ENCODE measurements at regions not wholly inside any gene's neighbourhood (a gene's known extent, or its start where the extent isn't known, plus 50 kb on each side); places are given as distances from the start of the nearest gene placed in this dataset.

DNA sequence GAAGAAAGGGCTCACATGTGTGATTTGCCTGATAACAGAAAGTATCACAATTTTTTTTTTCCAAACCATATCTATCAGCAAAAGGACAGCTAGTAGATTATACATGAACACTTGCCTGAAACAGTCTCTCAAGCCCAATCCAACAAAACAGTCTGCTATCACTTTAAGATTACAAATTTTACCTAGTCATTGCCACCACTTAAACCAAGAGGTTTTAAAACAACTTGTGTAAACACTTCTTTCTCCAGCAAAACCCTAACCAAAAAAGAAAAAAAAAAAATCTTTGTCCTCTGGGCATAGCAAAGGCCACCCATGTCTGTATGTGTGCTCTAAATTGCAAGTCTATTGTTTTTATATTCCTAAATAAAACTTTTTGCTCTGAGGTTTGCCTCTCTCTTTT, 1568.4 kb downstream of the GRIK2 start:
- intact Hi-C loops (cut with DNase I): no loop called here
- no peaks in the 10 kb centered on the region for H3K9me3 ChIP-seq
- no peak for DNase-seq
- no peak overlapping the region for H3K27ac ChIP-seq
- no peaks in the 10 kb centered on the region for H3K36me3 ChIP-seq
- no peaks in the 10 kb centered on the region for H3K27me3 ChIP-seq
- no peaks in the 10 kb centered on the region for H3K4me1 ChIP-seq
- no peak for TF ChIP-seq POLR2AphosphoS5 (IDR thresholded peaks at IDR 0.05)
- TF ChIP-seq, protein P1, sequence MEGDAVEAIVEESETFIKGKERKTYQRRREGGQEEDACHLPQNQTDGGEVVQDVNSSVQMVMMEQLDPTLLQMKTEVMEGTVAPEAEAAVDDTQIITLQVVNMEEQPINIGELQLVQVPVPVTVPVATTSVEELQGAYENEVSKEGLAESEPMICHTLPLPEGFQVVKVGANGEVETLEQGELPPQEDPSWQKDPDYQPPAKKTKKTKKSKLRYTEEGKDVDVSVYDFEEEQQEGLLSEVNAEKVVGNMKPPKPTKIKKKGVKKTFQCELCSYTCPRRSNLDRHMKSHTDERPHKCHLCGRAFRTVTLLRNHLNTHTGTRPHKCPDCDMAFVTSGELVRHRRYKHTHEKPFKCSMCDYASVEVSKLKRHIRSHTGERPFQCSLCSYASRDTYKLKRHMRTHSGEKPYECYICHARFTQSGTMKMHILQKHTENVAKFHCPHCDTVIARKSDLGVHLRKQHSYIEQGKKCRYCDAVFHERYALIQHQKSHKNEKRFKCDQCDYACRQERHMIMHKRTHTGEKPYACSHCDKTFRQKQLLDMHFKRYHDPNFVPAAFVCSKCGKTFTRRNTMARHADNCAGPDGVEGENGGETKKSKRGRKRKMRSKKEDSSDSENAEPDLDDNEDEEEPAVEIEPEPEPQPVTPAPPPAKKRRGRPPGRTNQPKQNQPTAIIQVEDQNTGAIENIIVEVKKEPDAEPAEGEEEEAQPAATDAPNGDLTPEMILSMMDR (IDR thresholded peaks at IDR 0.05): no peak
- TF ChIP-seq POLR2A (IDR thresholded peaks at IDR 0.05): no peak
- no peak for TF ChIP-seq EP300 (IDR thresholded peaks at IDR 0.05)
- H3K4me3 ChIP-seq: no peak overlapping the region

DNA sequence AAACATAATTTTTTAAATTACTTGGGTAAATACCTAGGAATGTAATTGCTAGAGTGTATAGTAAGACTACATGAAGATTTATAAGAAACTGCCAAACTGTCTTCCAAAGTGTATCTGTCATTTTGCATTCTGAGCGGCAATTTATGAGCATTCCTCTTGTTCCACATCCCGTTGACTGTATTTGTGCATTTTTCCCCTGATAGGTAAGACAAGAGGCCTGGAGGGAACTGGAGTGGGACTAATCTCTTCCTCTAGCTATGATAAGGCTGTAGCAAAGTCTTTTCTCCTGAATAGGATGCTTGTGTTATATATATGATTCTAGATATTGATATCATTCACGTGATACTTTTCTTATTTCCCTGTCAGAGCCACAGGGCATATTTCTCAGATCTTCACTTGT, 1557.5 kb downstream of the GRIK2 start:
- H3K4me1 ChIP-seq: no peaks in the 10 kb centered on the region
- no peaks in the 10 kb centered on the region for H3K9me3 ChIP-seq
- WGBS, 2 donors: 57 to 64% methylated on average over 3 of the region's 3 CpGs
- H3K4me3 ChIP-seq: no peak overlapping the region
- no peaks in the 10 kb centered on the region for H3K27me3 ChIP-seq
- DNase-seq: no peak
- TF ChIP-seq EP300 (IDR thresholded peaks at IDR 0.05): no peak
- TF ChIP-seq POLR2A (IDR thresholded peaks at IDR 0.05): no peak
- TF ChIP-seq POLR2AphosphoS5 (IDR thresholded peaks at IDR 0.05): no peak
- TF ChIP-seq, protein P1 (IDR thresholded peaks at IDR 0.05): no peak
- no peaks in the 10 kb centered on the region for H3K36me3 ChIP-seq
- intact Hi-C loops (cut with DNase I): no loop called here
- H3K27ac ChIP-seq: no peak overlapping the region

DNA sequence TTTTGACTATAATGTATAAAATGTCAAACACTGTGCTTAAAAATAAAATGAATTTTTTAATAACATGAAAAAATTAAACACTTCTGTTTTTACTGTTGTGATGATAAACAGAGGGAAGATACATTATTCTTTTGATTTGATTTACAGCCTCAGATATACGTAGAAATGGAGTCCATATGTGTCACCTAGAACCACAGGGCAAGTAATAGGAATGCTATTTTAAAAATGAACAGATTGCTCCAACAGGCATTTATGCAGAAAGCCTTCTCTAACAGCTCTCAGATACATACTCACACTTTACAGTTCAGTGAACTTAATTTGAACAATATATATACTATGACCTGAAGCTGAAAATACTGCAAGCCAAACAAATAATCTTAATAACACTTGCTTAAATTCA, 1551.0 kb downstream of the GRIK2 start:
- Histone ChIP-seq H3K4me1 (no peaks in the 10 kb centered on the region), H3K27ac (no peak overlapping the region), H3K9me3 (no peaks in the 10 kb centered on the region), H3K4me3 (no peak overlapping the region), H3K27me3 (no peaks in the 10 kb centered on the region), H3K36me3 (no peaks in the 10 kb centered on the region)
- 55 to 62% methylated on average over 1 of the region's 1 CpG for WGBS, 2 donors
- intact Hi-C loops (cut with DNase I): no loop called here
- no peak for DNase-seq
- TF ChIP-seq, protein P1 (IDR thresholded peaks at IDR 0.05): no peak
- no peak for TF ChIP-seq EP300 (IDR thresholded peaks at IDR 0.05)
- no peak for TF ChIP-seq POLR2AphosphoS5 (IDR thresholded peaks at IDR 0.05)
- TF ChIP-seq POLR2A (IDR thresholded peaks at IDR 0.05): no peak

DNA sequence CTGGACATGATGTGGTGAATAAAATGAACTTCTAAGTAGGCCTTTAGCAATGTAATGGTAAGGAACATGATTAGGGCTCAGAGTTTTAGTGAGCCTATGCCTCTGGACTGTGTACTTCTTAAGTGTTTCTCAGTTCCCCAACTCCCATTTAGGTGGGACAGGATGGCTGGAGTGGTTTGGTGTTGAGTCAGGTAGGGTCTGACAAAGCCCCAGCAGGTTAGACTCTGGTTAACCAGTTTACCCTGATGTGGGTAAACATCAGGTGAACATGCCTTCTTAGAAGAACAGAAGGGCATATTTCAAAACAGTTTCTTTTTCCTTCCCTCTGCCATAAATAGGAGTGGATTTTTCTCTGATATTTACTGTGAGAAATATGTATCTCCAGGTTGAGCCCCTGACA, 1548.7 kb downstream of the GRIK2 start:
- H3K27ac ChIP-seq: no peak overlapping the region
- intact Hi-C loops (cut with DNase I): no loop called here
- TF ChIP-seq EP300 (IDR thresholded peaks at IDR 0.05): no peak
- TF ChIP-seq, protein P1 (IDR thresholded peaks at IDR 0.05): no peak
- TF ChIP-seq POLR2A (IDR thresholded peaks at IDR 0.05): no peak
- TF ChIP-seq POLR2AphosphoS5 (IDR thresholded peaks at IDR 0.05): no peak

GRCh38 chr6:102936959-102937358, 1543.5 kb downstream of the GRIK2 start:
- H3K27me3 ChIP-seq: no peaks in the 10 kb centered on the region
- H3K4me1 ChIP-seq: no peaks in the 10 kb centered on the region
- H3K4me3 ChIP-seq: no peak overlapping the region
- DNase-seq: no peak
- no peak for TF ChIP-seq POLR2A (IDR thresholded peaks at IDR 0.05)
- no peak for TF ChIP-seq POLR2AphosphoS5 (IDR thresholded peaks at IDR 0.05)
- TF ChIP-seq, protein P1 (IDR thresholded peaks at IDR 0.05): no peak
- no peak for TF ChIP-seq EP300 (IDR thresholded peaks at IDR 0.05)
- 48 to 66% methylated on average over 3 of the region's 3 CpGs for WGBS, 2 donors
- H3K9me3 ChIP-seq: no peaks in the 10 kb centered on the region
- H3K27ac ChIP-seq: no peak overlapping the region
- intact Hi-C loops (cut with DNase I): no loop called here
- H3K36me3 ChIP-seq: no peaks in the 10 kb centered on the region

More for the DNA sequence above, 1548.7 kb downstream of the GRIK2 start:
- Histone ChIP-seq H3K4me1 (no peaks in the 10 kb centered on the region), H3K9me3 (no peaks in the 10 kb centered on the region), H3K27me3 (no peaks in the 10 kb centered on the region), H3K36me3 (no peaks in the 10 kb centered on the region), H3K4me3 (no peak overlapping the region)
- DNase-seq: no peak
